ENCODE measurements at regions not wholly inside any gene's neighbourhood (a gene's known extent, or its start where the extent isn't known, plus 50 kb on each side); places are given as distances from the start of the nearest gene placed in this dataset.
A peak's percentile ranks its signal among the peaks of the same experiment; 100 is the strongest.
"Not testable (repeated sequence)": the region's sequence is repeated elsewhere in the genome, so short reads cannot be mapped to it uniquely, and the experiment has no call there.

DNA sequence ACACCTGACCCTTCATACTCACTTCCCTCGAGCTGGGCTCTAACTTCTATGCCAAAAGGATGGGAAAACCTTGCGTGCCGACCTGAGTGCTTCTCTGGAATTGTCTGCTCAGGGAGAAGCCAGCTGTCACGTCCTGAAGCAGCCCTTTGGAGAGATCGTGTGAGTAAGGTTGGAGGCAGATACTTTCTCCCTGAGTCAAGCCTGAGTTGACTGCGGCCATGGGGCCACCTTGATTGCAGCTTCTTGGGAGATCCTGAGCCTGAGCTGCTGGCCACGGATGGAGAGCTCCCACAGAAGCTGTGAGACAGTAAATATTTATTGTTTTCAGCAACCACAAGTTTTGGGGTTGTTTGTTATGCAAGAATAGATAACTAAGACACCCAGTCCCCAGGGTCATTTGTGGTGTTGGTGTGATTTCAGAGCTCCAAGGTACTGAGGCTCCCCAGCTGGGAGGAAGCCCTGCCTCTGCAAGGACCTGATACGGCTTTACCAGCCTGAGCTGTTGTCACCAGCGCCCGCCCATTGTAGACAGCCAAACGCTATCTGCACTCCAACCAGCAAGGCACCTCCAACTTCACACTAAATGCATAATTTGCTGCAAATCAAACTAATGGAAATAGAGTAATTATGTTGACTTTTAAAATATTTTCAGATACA is 531.6 kb downstream of the PTPRU start:
- no peak for DNase-seq

DNA sequence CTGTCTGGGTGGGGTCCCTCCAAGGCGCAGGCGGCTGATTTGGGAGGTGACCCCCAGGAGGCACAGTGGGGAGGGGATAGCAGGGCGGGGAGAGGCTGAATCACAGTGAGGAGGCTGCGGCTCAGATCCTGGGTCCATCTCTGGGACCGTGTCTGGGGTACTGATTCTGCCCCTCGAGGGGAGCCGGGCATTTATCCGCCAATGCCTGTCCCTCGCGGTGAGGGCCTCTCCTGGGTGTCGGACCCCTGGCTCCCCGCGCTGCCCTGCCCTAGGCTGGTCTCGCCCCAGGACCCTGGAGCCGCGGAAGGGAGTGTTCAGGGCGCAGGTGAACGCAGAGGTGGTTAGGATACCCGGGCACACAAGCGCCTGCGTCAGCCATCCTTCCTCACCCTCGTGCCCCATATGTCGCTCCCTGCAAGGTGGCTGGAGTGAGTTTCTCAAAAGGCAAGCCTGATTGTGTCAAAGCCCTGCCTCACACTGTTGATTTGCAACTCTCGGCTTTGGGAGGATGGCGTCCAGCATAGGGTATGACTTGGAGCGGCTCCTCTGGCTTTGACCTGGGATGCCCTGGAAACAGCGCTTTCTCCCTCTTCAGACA is 530.9 kb downstream of the PTPRU start:
- DNase-seq: no peak

DNA sequence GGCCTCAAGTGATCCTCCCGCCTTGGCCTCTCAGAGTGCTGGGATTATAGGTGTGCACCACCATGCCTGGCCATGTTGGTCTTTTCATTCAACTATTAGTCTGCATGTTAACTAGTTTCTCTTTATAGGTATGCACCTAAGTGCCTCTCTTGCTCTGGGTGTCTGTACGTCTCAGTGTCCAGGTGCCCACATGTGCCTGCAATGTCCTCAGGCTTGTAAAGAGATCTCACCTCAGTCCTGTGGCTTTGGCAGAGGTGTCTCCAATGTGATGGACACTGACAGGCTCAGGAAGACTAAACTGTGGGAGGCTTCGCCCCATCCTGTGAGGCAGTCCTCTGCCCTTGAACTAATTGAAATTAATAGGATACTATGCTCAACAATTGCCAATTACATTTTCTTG is 526.3 kb downstream of the PTPRU start:
- no peak for DNase-seq

- DNase-seq: no peak
Observed at GRCh38 chr1:29761159-29761928, 525.0 kb downstream of the PTPRU start.

DNA sequence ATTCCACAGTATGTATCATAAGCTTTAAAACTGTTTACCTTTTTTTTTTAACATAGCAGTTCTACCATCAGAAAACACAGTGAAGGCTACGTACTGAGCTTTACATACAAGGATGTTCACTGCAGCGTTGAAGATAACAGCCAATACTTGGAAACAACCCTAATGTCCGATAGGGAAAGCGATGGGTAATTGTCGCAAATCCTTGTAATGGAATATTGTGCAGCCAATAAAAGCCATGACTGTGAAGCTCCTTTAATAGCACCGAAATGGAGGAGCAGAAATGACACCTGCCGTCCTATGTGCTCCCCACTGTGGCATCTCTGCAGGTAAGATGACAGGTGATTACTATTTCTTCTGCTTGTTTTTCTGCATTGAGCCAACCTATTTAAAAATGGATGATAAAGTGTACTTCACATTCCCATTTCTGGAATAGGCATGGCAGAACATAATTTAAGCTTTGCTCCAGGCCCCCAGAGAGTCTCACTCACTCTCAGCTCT is 523.8 kb downstream of the PTPRU start:
- DNase-seq: no peak

DNA sequence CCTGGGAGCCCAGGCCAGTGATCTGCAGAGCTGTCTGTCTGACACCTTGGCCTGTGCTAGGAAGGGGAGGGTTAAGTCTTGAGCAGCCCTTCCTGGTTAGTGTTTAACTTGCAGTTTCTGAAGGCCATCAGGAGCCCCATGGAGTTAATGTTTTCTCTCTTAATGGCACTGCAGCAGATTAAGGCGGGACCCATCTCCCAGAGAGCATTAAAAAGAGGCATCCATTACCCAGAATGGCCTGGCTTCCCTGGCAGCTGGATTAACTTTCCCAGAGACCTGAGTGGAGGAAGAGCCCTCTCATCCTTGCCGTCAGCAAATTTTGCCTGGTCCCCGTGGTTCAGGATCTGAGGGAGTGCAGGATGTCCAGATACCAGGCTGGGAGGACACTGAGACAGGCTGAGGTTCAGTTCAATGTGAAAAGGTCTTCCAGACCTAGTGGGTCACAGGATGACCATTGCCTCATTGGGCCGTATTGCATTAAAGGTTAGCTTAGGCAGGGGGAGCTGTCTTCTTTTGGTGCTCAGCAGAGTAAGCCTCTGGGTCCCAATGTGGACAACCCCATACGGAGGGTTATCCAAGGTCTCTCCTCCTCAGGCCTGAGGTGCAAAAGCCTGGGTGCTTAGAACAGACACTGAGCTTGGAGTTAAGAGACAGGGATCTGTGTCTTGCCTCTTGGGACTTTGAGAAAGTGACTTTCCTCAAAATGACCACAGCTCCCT is 522.6 kb downstream of the PTPRU start:
- no peak for DNase-seq

- no peak for DNase-seq
Observed at GRCh38 chr1:29757866-29758780, 521.8 kb downstream of the PTPRU start.

DNA sequence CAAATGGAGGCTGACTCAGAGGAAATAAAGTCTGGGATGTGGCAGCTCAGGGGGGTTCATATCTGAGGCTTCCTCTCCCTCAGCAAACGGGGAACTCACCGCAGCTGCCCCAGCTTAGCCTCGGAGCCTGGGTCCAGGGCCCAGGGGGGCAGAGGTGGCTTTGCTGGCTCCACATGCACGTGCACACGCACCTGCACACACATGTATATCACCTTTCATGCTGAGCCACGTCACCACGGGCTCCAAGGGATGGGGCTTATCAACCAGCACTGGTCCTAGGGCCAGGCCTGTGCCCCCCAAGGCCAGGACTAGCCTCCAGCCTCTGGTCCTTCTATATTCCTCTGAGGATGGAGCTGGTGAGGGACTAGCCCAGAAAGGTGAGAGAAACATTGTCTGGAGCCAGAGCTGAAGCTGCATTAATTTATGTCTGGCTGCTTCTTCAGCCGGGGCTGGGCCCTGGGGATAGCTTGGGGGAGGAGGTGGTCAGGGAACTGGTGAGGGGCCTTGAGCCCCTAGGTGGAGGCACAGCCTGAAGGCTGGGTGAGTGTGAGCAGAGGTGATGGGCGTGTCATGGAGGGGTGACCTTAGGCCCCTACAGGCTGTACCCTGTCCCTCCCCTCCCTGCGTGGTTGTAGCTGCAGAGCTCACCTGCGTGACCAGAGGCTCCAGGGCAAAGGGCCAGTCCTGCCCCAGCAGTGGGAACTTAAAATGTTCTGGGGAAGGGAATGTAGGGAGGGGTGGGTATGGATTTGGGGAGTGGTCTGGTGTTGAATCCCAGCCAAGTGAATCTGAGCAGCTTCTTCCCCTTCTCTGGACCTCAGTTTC is 520.8 kb downstream of the PTPRU start:
- DNase-seq: no peak

DNA sequence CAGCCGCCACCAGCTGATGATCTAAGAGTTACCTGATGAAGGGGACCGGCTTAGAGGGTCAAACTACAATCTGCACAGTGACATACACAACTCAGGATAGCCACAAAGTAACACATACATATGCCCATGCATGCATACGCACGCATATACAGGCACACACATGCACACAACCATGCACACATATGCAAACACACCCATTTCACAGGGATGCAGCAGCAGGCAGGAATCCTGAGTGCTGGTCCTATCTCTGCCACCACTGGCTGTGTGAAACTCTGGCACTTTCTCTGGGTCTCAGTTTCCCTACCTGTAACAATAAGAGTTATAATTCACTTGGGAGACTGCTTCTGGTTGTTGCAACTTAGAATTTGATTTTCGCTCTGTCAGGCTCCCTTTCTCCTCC is 520.2 kb downstream of the PTPRU start:
- no peak for DNase-seq

GRCh38 chr1:29756085-29756484 is 519.8 kb downstream of the PTPRU start:
- no peak for DNase-seq

GRCh38 chr1:29755412-29756015 is 519.2 kb downstream of the PTPRU start:
- DNase-seq: not testable (repeated sequence)

- DNase-seq: no peak
Observed at GRCh38 chr1:29754573-29755375, 518.5 kb downstream of the PTPRU start.

DNA sequence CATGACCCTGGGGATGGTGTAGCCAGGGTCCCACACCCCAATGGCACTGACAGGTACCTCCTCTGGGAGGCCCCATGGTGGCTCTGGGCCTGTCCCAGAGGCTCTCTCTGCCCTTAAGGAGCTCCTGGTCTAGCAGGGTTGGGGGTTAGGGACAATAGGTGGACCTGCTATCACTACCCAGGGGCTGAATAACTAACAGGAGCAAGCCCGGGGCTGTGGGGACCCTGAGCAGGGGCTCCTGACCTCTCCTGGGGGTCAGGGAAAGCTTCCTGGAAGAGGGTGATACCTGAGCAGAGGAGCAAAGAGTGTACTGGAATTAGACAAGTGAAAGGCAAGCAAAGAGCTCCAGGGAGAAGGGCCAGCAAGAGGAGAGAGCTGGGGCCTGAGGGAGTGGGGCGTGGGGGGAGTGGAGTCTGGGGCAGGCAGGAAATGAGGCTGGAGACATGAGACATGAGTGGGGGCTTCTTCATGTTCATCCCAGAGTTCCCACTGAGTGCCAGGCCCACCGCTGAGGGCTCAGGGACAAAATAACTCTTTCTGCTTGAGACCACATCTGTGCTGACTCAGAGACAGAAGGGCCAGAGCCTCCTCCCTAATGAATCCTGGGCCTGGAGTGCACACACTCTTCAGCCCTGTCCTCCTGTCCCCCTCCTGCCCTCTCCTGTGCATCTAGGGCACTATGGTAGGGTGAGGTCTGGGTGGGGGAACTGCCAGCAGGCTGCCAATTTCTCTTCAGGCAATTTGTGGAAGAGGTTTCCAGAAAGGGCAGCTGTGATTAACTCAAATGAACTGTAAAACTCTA is 517.6 kb downstream of the PTPRU start:
- DNase-seq: no peak

- no peak for DNase-seq
Observed at GRCh38 chr1:29753244-29753643, 516.9 kb downstream of the PTPRU start.

- peak; percentile 4 for DNase-seq
Observed at GRCh38 chr1:29752141-29752540, 515.8 kb downstream of the PTPRU start.

DNA sequence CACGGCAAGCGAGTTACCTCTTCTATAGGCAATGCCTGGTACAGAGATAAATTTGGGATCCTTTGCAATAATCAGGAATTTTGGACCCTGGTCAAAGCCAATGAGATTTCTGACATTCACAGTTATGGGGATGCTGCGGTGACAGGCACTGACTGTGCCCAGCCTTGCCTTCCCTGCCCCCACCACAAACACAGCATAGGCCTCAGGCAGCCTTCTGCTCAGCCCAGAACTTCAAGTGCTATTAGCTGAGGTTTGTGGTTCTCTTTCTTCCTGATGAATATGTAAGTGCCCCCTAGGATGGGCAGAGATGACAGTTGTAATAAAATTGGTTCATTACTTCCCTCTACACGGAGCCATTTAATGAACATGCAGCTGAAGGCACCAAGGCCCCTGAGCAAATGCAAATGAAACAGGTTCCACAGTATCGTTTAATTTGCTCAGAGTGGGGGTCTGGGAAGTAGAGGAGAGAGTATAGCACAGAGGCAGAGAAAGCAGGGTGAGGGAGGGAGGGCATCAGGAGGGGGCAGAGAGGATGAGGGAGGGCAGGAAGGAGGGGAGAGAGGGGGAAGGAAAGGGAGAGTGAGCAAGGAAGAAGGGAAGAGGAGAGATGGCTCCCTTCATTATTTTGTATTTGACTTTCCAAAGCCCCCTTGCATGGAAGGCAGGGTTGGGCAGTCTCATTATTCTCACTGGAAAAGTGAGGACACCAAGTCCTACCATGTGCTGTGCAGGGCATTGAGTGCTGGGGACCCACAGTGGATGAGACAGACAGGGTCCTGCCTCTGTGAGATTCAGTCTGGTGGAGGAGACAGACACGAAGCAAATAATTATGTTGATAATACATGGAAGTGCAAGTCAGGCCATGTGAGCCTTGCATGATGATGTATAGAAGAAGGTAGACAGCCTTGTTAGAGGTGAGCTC is 513.0 kb downstream of the PTPRU start:
- no peak for DNase-seq

GRCh38 chr1:29747196-29747595 is 510.9 kb downstream of the PTPRU start:
- no peak for DNase-seq

GRCh38 chr1:29746076-29746665 is 509.8 kb downstream of the PTPRU start:
- no peak for DNase-seq
